ENCODE measurements at regions not wholly inside any gene's neighbourhood (a gene's known extent, or its start where the extent isn't known, plus 50 kb on each side); places are given as distances from the start of the nearest gene placed in this dataset.

GRCh38 chr13:65472336-65472735 lies 1757.8 kb downstream of the PCDH9 start:
- TF ChIP-seq GATA2 (IDR thresholded peaks at IDR 0.05; ENCODE audit: low read depth, low read length): no peak
- no peak for TF ChIP-seq GATA3 (IDR thresholded peaks at IDR 0.05; ENCODE audit: low read depth, low read length)
